ENCODE measurements at regions not wholly inside any gene's neighbourhood (a gene's known extent, or its start where the extent isn't known, plus 50 kb on each side); places are given as distances from the start of the nearest gene placed in this dataset.

DNA sequence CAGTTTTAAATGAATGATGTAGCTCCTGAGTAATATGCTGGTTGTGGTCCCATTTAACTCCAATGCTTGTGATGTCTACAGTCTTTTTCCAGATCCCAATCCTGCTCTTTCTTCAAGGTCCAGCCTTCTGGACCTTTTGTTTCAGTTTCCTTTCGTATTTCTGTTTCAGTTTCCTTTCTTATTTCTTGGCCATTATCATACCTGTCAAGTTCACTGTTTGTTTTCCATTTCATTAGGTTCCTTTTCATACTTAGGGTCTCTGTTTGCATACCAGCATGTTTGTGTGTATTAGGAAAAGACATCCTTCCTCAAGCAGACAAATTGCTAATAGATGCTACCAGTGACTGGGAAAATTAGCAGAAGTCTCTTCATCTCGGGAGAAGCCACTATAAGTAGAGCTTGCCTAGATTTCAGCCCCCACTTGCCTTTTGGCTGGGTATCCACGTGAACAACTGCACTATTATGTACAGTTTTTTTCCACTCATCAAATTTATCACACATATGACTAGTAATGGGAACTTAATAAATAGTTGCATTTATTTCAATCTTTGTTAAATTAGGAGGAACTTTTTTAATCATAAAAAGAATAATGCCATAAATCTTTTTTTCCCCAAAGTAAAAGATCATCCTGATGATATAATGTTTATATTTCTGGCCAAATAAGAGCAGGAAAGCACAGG, 583.4 kb downstream of the BCKDHB start:
- DNase-seq = no peak

DNA sequence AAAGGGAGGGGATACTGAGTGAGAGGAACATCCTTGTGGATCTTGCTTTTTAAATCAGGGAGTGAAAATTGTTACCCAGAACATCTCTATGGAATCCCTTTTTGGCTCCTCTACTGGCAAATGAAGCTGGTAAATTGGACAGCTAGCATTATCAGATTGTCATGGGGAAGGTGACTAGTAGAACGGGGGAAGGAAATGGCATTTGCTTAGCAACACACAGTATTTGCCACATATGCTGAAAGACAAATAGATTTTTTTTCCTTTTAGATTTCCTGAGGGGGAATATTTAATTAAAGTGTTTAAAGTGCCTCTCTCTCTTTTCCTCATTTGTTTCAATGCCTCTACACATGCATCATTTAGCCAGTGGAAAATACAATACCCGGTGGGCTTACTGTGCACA, 573.5 kb downstream of the BCKDHB start:
- no peak for DNase-seq

DNA sequence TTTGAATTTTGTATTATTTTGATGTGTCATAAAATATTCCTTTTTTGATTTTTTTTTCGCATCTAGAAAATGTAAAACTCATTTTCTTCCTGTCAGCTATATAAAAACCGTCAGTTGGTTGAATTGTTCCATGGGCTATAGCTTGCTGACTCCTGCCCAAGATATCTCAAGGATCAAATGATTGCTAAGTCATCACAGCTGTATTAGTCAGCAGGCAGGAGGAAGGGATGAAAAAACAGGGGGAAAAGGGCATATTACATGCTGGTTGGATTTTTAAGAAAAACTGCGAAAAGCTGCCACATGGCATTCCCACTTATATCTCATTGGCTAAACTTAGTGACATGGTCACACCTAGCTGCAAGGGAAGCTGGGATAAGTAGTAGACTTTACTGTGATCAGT, 569.9 kb downstream of the BCKDHB start:
- no peak for DNase-seq

DNA sequence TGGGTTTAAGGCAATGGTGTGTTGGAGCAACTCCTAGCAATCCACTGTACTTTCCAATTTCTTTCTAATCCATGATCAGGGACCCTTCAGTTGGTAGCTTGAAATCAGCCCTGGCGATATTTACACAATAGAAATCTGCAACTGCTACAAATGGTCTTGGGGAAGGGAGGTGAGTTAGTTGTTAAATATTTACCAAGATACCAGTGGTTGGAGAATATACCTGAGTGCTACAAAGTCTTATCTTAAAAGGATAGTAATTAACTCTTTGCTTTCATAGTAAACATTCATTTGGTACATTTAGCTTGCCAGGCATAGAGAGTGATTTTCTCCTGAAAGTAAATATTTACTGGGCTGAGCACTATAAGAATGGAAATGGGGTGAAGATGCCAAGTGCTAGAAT, 568.2 kb downstream of the BCKDHB start:
- no peak for DNase-seq

DNA sequence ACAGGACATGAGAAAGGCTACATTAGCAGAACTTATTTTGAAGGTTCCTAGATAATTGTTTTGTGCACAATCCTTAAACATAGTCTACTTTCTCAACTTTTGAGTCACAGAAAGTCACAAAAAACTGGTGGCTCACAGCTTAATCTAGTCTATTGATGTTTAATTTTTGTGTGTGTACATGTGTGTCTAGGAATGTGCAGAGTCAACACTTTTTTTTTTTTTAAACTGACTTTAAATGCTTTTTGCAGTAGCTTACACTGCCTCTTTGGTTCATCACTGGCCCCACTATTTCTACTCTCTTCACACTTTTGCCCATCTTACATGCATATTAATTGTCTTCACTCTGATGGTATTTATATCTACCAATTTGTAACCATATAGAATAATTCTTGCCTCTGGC, 566.9 kb downstream of the BCKDHB start:
- DNase-seq = no peak

DNA sequence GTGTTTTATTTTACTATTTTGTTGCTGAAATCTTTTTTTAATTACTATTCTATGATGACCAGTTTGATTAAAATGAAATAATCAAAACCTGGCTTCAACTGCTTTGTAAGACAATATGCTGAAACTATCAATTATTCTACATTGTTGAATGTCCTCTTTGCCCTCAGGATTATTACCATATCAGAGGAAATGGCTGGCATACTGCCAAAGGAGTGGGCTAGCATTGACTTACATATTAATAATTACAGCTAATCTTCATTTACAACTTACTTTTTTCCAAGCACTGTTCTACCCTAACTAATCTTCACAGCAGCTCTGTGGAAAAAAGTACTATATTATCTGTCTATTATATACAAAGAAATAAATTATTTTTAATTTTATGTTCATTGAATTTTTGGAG, 560.5 kb downstream of the BCKDHB start:
- DNase-seq = no peak

DNA sequence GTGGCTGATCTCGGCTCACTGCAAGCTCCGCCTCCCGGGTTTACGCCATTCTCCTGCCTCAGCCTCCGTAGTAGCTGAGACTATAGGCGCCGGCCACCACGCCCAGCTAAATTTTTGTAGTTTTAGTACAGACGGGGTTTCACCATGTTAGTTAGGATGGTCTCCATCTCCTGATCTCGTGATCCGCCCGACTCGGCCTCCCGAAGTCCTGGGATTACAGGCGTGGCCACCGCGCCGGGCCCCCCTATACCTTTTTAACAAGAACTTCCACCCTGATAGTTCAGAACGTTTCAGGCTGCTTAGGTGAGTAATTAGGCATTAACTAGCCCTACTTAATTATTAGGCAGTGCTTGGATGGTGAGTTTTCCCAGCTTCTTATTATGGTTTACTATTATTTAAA, 552.5 kb downstream of the BCKDHB start:
- no peak for DNase-seq

DNA sequence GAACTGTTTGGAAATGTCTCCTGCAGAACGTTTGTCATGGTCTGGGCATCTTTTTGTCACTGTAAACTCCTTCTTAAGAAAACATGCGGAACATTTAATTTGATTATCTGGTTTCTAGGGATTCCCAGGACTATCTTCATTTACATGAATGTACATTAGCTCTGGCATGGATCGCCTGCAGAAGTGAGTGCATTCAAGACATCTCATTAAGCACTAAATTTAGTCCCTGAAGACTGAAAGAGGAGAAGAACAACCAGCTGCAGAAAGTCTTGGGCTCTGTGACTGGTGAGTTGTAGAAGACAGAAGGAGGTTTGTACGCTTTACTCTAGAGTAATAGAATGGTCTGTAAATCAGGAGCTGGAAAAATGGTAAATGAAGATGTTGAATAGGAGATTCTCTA, 540.7 kb downstream of the BCKDHB start:
- no peak for DNase-seq

DNA sequence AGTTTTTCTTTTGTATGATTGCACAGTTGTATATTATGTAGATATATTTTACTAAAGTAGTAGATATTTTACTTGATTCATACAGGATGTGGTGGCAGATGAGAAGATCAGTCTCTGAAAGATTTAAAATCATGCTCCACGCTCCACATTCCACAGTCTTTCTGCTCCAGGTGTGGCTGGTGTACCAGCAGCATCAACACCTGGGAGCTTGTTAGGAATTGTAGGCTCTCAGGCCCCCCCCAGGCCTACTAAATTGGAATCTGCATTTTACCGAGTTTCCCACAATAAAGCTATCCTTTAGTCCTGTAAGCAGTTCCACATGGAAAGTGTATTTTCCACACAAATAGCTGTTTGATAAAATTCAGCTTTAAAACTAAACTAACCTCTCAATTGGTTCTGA, 537.4 kb downstream of the BCKDHB start:
- no peak for DNase-seq

DNA sequence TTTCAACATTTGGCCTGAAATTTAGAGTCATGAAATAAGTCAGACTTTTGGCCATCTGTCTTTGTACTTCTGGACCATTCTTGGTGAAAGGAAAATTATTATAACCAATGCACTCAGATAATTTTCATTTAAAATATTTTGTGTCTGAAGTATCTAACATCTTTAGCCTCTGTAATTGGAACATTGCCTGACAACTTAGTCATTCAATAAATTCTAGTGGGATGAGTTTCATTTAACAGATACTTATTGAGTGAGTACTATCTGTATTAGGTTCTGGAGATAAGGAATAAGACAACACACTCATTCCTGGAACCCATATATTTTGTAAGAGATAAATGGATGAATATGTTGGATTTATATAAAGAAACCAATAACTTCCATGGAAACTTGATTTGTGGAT, 536.0 kb downstream of the BCKDHB start:
- DNase-seq = no peak

DNA sequence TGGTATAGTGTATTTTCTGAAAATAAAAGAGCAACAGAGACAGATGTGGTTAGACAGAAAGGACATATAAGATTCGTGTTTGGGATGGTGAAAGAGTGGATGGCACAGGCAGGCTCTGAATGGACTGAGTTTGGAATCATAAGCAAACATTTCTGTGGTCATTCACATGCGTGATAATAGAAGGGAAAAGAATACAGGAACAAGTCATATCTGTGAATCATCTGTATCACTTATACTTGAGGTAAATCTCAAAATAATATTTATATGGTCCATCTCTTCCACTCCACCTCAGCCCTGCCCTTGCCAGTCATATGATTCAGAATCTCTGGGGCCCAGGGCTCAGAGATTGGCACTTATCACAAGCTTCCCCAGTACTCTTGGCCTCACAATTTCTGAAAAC, 535.1 kb downstream of the BCKDHB start:
- DNase-seq = no peak

DNA sequence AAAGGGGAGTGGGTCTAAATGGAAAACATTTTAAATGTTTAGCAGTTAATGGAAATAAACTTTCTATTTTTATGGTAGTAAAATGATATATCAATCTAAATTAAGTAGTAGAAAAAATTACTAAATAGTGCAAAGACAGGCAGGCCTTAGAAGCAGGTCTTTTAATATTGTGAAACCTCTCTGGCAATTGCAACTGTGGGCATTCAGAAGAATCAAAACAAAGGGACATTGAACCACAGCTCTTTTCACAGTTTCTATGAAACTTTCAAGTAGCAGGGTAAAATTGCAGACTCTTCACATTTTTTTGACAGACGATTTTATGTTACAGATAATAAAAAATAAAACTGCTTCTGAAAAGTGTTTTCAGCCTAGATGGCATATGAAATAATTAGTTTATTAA, 533.7 kb downstream of the BCKDHB start:
- no peak for DNase-seq

DNA sequence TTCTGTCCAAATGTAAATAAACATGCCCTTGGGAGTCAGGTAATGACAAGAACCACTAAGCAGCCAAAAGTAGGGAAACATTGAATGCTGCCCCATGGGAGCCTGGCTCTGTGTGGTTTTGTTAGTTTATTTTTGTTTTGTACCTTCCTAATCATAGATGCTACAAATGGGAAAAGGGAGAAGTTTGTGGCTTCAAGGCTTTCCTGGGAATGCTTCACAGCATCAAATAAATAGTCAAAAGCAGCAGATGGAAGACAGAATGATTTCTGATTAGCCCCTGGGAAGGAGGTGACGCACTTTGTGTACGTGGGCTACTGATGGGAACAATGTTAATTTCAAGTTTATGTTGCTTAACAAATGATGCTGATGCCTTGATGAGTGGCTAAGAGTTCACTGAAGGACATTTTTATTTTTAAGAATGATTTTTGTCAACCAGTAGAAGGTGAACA, 532.7 kb downstream of the BCKDHB start:
- DNase-seq = no peak

DNA sequence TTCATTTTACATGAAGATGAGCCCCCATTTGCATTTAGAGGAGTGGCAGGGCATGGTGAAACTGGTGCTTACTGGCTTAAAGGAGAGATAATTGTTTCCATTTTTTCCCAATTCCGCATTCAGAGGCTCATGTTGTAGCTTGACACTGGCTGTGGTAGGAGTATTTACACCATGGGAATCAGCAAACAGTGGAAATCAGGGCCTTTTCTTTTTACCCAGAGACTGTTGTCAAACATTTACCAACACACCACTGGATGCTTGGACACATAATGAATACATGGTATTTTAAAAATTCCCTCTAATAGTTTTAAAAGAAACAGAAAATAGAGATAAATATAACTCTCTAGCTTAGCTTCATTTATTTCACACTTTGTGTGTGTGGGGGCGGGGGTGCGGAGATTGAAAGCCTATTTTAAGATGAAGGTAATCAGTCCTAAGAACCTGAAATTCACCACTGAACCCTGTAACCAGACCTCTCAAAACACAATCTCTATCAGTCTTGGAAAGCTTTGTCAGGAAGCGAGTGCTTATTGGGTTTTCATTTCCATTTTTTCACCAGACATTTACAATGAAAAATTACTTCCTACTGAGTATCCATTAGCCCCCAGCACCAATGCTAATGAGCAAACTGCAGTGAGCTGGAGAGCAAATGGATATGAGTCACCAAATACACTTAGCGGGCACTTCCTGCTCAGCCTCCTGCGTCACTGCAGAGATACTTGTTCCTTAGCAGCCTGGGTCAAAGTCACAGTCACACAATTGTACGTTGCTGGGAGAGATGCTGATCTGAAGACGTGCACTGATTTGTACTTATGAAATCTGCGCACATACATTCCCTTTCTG, 532.0 kb downstream of the BCKDHB start:
- peak; percentile 71 for DNase-seq

DNA sequence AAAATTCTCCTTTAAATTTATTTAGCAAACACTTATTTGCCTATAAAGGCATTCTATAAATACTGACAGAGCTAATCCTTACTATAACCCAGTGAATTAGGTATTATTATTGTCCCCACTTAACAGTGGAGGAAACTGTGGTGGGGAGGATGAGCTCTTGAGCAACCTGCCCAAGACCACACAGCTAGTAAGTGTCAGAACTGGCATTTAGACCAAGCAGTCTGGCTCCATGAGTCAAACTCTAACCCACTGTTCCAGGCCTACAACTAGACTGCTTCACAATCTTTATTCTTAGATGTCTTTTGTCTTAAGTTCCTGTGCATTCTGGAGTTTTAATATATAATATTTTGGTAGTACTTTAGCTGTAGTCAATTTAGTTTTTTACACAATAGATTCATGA, 530.8 kb downstream of the BCKDHB start:
- no peak for DNase-seq

DNA sequence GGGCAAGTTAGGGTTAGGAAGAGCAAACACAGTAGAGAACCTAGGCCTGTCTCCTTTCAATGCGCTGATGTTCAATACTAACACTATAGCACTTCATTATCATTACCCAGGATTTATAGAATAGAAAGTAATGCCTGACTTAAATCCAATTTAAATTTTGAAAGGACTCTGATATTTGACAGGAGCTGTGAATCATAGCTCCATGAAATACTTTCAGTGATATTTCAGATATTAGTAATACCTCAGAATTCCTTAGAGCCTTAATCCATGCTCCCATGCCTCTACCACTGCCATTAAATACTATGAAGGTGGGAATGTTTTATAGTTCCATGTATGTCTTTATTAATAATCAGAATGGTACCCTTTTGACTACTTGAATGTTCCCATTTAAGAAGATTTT, 530.2 kb downstream of the BCKDHB start:
- DNase-seq = no peak

DNA sequence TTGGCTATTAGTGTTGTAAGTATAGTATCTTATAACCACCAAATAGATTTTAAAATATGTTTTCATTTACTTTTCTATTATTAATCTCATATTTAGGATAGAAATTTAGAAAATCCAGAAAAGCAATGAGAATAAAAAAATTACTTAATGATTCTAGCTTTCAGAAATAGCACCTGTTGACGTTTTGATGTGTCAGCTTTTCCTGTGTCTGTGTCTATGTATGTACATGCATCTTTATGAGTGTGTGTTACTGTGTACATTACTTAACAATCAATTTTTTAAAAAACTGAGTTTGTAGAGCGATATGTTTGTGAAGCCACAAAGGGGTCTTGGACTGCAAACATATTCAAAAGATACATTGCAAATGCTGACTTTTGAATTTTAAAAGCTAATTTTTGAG, 526.9 kb downstream of the BCKDHB start:
- no peak for DNase-seq

DNA sequence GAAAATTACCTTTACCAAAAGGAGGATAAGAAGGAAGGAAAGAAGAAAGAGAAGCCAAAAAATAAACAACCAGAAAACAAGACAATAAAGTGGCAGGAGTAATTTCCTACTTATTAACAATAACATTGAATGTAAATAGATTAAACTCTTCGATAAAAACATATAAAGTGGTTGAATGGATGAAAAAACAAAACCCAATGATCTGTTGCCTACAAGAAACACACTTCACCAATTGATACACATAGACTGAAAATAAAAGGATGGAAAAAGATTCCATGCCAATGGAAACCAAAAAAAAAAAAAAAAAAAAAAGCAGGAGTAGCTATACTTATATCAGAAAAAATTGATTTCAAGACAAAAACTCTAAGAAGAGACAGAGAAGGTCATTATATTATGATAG, 518.9 kb downstream of the BCKDHB start:
- no peak for DNase-seq

DNA sequence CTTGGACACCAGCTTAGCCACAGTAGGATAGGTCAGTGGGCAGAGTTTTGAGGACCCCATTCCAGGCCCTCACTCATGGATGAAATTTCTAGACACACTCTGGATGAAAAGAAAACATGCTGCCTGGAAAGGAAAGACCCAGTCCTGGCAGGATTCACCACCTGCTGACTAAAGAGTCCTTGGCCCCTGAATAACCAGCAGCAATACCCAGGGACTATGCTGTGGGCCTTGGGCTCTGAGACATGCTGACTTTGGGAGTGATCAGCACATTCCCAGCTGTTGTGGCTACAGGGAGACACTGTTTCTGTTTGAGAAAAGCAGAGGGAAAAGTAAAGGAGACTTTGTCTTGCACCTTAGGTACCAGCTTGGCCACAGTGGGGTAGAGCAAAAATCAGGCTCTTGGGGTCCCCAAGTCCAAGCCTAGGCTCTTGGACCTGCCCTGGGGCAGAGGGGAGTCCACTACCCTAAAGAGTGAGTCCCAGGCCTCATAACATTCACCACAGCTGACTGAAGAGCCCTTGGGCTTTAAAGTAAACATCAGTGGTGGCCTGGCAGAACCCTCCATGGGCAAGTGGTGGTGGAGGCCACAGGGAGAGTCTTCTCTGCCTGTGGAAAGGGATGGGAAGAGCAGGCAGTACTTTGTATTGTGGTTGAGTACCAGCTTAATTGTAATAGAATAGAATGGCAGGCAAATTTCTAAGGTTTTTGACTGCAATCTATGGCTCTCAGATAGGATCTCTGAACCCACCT, 516.8 kb downstream of the BCKDHB start:
- DNase-seq = no peak

DNA sequence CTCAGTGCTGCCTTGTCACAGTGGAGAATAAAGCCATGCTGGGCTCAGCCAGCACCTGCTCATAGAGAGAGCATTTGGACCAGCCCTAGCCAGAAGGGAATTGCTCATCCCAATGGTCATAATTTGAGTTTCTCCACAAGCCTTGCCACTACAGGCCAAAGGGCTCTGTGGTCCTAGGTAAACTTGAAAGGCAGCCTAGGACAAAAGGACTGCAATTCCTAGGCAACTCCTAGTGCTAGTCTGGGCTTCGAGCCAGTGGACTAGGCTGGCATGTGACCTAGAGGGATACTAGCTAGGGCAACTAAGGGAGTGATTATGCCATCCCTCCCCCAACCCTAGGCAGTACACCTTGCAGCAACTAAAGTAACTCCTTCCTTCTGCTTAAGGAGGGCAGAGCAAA, 516.2 kb downstream of the BCKDHB start:
- peak; percentile 36 for DNase-seq

DNA sequence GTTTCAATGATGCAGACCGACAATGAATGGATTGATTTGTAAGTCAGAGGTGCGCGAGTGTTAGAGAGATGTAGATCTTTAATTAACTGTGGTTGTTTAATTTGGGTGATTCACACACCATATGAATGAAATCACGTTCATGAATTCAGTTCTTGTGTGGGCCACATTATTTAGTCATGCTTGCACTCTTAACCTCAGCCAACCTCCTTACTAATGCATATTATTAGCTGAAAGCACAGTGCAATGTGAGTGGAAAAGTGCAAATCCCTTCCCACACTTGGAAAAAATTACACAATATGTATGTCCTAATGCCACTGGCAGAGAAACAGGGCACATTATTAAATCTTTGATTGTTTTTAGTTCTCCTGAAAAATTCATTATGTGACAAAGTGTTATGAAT, 512.5 kb downstream of the BCKDHB start:
- no peak for DNase-seq

DNA sequence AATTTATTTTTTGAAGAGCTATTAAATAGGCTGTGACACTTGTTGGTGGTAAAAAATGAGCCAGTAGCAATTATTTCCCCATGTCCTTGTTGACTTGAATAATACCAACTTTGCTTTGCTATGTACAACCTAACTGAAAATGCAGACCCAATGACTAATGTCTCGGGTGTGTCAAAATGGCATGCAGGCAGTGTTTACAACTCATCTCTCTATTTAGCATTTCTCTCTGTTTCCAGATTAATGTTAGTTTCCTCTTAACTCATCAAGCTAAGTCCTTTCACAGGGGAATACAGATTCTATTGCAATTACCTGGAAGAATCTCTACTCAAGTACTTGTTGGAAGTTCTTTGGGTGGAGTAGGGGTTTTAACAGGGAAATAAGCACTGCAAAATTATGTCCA, 504.4 kb downstream of the BCKDHB start:
- DNase-seq = no peak

DNA sequence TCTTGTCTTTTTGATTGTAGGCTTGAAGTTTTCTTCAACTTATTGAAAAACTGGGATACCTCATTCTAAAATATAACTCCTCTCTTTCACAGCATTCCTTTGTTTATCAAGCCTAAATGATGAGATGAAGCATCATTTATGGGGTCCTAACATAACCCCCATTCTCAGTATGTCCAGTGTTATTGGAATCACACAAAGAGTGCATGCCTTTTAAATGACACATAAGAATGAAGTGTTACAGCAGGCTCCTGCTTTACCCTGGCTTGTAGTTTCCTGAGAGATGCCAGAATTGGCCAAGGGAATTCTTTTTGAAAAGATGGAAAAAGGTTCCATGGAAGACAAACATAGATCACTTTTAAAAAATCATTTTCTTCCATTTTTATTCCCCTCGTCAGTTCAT, 502.4 kb downstream of the BCKDHB start:
- no peak for DNase-seq

DNA sequence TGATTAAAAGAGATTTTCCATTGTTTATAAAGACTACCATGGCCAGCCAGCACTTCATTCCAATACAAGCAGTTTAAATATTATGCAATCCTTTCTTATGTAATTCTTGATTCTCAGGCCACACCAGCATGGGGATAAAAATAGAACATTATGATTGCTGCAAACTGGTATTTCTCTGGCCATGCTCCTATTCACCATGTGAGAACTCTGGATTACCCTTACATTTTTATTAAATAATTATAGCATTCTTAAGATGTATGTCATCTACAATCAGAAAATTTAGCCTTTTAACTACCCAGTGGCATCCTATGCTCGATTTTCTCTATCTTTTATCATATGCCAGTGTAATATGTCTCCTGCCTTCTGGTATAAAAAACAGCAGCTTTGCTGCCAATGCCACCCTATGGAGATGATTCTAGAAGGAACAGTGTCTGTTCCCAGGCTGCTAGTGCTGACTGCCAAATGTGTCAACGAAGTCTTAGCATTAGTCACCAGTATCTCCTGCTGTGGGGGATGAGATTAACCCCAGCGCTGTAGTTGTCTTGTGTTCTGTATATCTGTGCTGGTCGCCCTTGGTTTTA, 501.4 kb downstream of the BCKDHB start:
- DNase-seq = no peak

Measured in T1000 (cell line).